GM12878 (cell line): ENCODE measurements at regions not wholly inside any gene's neighbourhood (a gene's known extent, or its start where the extent isn't known, plus 50 kb on each side); places are given as distances from the start of the nearest gene placed in this dataset.

Source experiments
- ATAC-seq: fragments of 200-7000 bp; cut with Tn5 transposase; 3 replicates; pipeline ENCODE4 v1.9.1; 2020; ENCODE audit warnings: mild to moderate bottlenecking, moderate library complexity
- BruUV-seq: library from RNA; stranded (reverse); fragments of 400-500 nt; replicated peaks from 2 replicates; lab custom pipeline; 2021; lab: Mats Ljungman, UMichigan
- CTCF ChIA-PET: fragments of 300-600 bp; sonication (Branson Sonifier 250); formaldehyde crosslinking; extraction: SDS; loops from one replicate; lab custom pipeline; 2021; ENCODE audit warnings: inconsistent platforms; lab: Yijun Ruan, JAX
- POLR2A ChIA-PET: fragments of 350-600 bp; formaldehyde crosslinking; extraction: SDS; loops from one replicate; lab custom pipeline; 2021; ENCODE audit warnings: inconsistent platforms; lab: Charles Lee
- RAD21 ChIA-PET: fragments of 300-600 bp; sonication (Branson Sonifier 250); formaldehyde crosslinking; loops from one replicate; lab custom pipeline; 2023; ENCODE audit warnings: antibody characterized with exemption; ENCODE audit not compliant: unreplicated experiment; lab: Charles Lee
- SMC1A ChIA-PET: fragments of 300-600 bp; sonication (Branson Sonifier 250); formaldehyde crosslinking; loops from one replicate; lab custom pipeline; 2023; ENCODE audit not compliant: unreplicated experiment, uncharacterized antibody; lab: Charles Lee
- DNase-seq: peaks from one replicate; pipeline ENCODE4 v3.0.0-alpha.2; 2011; ENCODE audit warnings: low read depth, low spot score
- FAIRE-seq: peaks from 3 replicates; lab custom pipeline; 2011; peaks lifted over from hg19 to GRCh38; lab: Jason Lieb, UNC
- H2AFZ ChIP-seq: 2 replicates; pipeline ENCODE4 v1.6.0; 2011; ENCODE audit warnings: low read depth, low read length, control low read depth; ENCODE audit not compliant: control insufficient read depth
- H3K27ac ChIP-seq: 2 replicates; pipeline ENCODE4 v1.5.1; 2011; ENCODE audit warnings: control low read depth; ENCODE audit not compliant: control insufficient read depth, insufficient read depth
- H3K27me3 ChIP-seq, 2 experiments: replicated peaks in 1 of 2; 2 replicates each; pipeline versions ENCODE4 v1.6.0 to v1.6.1; 2011; ENCODE audit warnings: low read length in 1 of 2; ENCODE audit not compliant: control insufficient read depth in 2 of 2, insufficient read depth in 2 of 2
- H3K36me3 ChIP-seq, 2 experiments: 2 replicates each; pipeline ENCODE4 v1.5.1; 2011; ENCODE audit warnings: low read length in 1 of 2; ENCODE audit not compliant: control insufficient read depth in 2 of 2, insufficient read depth in 2 of 2
- H3K4me1 ChIP-seq: 2 replicates; pipeline ENCODE4 v1.6.1; 2011; ENCODE audit warnings: mild to moderate bottlenecking, low read length, moderate library complexity, mixed read lengths; ENCODE audit not compliant: control insufficient read depth, insufficient read depth
- H3K4me2 ChIP-seq: 2 replicates; pipeline ENCODE4 v1.6.0; 2011; ENCODE audit warnings: control low read depth; ENCODE audit not compliant: control insufficient read depth, insufficient read depth
- H3K4me3 ChIP-seq: fragments of 200-600 bp; sonication (generic); 2 replicates; pipeline ENCODE4 v1.5.1; 2016
- H3K79me2 ChIP-seq: 2 replicates; pipeline ENCODE4 v1.6.0; 2011; ENCODE audit warnings: low read length; ENCODE audit not compliant: control insufficient read depth, insufficient read depth
- H3K9ac ChIP-seq: 2 replicates; pipeline ENCODE4 v1.8.0; 2011; ENCODE audit warnings: low read length, control low read depth, mixed read lengths; ENCODE audit not compliant: control insufficient read depth, insufficient read depth
- H3K9me3 ChIP-seq: replicated peaks from 3 replicates; pipeline ENCODE4 v1.5.1; 2011; ENCODE audit warnings: mild to moderate bottlenecking, low read length; ENCODE audit not compliant: control insufficient read depth, insufficient read depth
- H4K20me1 ChIP-seq: 2 replicates; pipeline ENCODE4 v1.6.0; 2011; ENCODE audit not compliant: control insufficient read depth, insufficient read depth
- CBX3 ChIP-seq: fragments of 200-600 bp; sonication (generic); IDR thresholded peaks from 2 replicates; pipeline ENCODE4 v1.6.1; 2016; ENCODE audit warnings: low read depth, borderline replicate concordance
- IRF4 ChIP-seq: IDR thresholded peaks from 2 replicates; pipeline ENCODE4 v1.6.1; 2011; ENCODE audit warnings: low read depth, low read length
- IRF5 ChIP-seq: fragments of 450-650 bp; IDR thresholded peaks from 2 replicates; pipeline ENCODE4 v1.6.1; 2017; ENCODE audit warnings: borderline replicate concordance
- KDM1A ChIP-seq: fragments of 200-600 bp; sonication (generic); IDR thresholded peaks from 2 replicates; pipeline ENCODE4 v1.6.1; 2016; ENCODE audit warnings: borderline replicate concordance
- LARP7 ChIP-seq: fragments of 450-650 bp; IDR thresholded peaks from 2 replicates; pipeline ENCODE4 v1.6.1; 2017; ENCODE audit warnings: mild to moderate bottlenecking
- NR2C2 ChIP-seq: IDR thresholded peaks from 2 replicates; pipeline ENCODE4 v1.6.1; 2011; ENCODE audit warnings: borderline replicate concordance, low read depth; ENCODE audit not compliant: control insufficient read depth, insufficient read length
- RAD51 ChIP-seq: fragments of 450-650 bp; IDR thresholded peaks from 2 replicates; pipeline ENCODE4 v1.6.1; 2016; ENCODE audit warnings: moderate library complexity, mild to moderate bottlenecking, inconsistent platforms
- RB1 ChIP-seq: fragments of 450-650 bp; formaldehyde crosslinking; IDR thresholded peaks from 2 replicates; pipeline ENCODE4 v1.6.1; 2017; ENCODE audit warnings: mild to moderate bottlenecking, borderline replicate concordance
- RBBP5 ChIP-seq: fragments of 200-600 bp; sonication (generic); conservative IDR thresholded peaks from 2 replicates; pipeline ENCODE4 v1.6.1; 2016
- SUPT20H ChIP-seq: IDR thresholded peaks from 2 replicates; pipeline ENCODE4 v1.6.1; 2011; ENCODE audit warnings: low read depth, mild to moderate bottlenecking, low read length, moderate library complexity, borderline replicate concordance; ENCODE audit not compliant: control insufficient read depth
- TCF3 ChIP-seq: IDR thresholded peaks from 2 replicates; pipeline ENCODE4 v1.6.1; 2012; ENCODE audit warnings: low read depth, mild to moderate bottlenecking, low read length, borderline replicate concordance; ENCODE audit not compliant: insufficient read depth
- TCF7 ChIP-seq: IDR thresholded peaks from 2 replicates; pipeline ENCODE4 v1.6.1; 2014; ENCODE audit warnings: antibody characterized with exemption, borderline replicate concordance
- ZNF384 ChIP-seq: IDR thresholded peaks from 2 replicates; pipeline ENCODE4 v1.6.1; 2012; ENCODE audit warnings: low read depth, mild to moderate bottlenecking, low read length, improper control_type of control experiment, borderline replicate concordance
- ZNF622 ChIP-seq: fragments of 450-650 bp; IDR thresholded peaks from 2 replicates; pipeline ENCODE4 v1.6.1; 2017; ENCODE audit warnings: mild to moderate bottlenecking, inconsistent platforms
- WGBS: methylation state at CpG from one replicate; pipeline ENCODE4 v1.1.6; 2016; ENCODE audit warnings: low lambda C conversion rate; ENCODE audit not compliant: insufficient replicate concordance, insufficient coverage; ENCODE audit errors: missing lambda C conversion rate; 5-methylcytosine and 5-hydroxymethylcytosine counted together
- in situ Hi-C: fragments of 300-500 bp; cut with MboI; formaldehyde crosslinking; loops from 9 replicates; pipeline ENCODE4 v1.14.3; 2018; ENCODE audit warnings: mixed read lengths
- intact Hi-C: fragments of 100-400 bp; cut with micrococcal nuclease; formaldehyde crosslinking; loops from one replicate; pipeline ENCODE4 v1.14.2; 2022; ENCODE audit not compliant: unreplicated experiment
- TF ChIP-seq, protein P1 (sequence below): fragments of 450-650 bp; IDR thresholded peaks from 2 replicates; pipeline ENCODE4 v1.6.1; 2017; ENCODE audit warnings: mild to moderate bottlenecking, moderate library complexity

DNA sequence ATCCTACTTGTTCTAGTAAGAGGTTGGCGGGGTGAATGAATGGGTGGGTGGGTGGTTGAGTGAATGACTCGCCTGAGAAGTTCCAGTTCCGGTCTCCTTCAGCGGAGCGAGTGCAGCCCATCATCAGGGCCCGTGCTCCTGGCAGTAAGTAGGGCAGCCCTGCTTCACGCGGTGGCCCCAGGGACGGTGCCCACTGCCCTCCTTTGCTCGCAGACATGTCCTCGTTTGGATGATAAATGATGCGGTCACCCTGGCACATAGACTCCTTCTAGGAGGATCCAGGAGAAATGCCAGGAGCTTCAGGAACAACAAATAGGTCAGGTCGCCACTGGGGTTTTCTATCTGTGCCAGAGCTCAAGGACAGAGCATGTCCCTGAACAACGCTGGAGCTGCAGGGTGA, 370.8 kb downstream of the CTTN start:
- H3K79me2 ChIP-seq: no peaks in the 10 kb centered on the region
- FAIRE-seq (no peak), ATAC-seq (no peak), DNase-seq (no peak)
- H3K9me3 ChIP-seq: no peaks in the 10 kb centered on the region; the same call in 1 of the 3 replicates
- no peaks in the 10 kb centered on the region for H3K27me3 ChIP-seq
- 34% methylated on average over 13 of the region's 14 CpGs for WGBS
- H3K4me1 ChIP-seq: no peaks in the 10 kb centered on the region
- no peak overlapping the region for H3K9ac ChIP-seq
- H3K4me3 ChIP-seq: no peak overlapping the region
- SMC1A ChIA-PET: no interaction called here
- intact Hi-C loops (no loop called here), in situ Hi-C loops (no loop called here)
- H3K4me2 ChIP-seq: no peak overlapping the region
- no peaks in the 10 kb centered on the region for H3K36me3 ChIP-seq
- no TSS peak for BruUV-seq
- no peaks in the 10 kb centered on the region for H4K20me1 ChIP-seq
- H2AFZ ChIP-seq: no peak overlapping the region
- RAD21 ChIA-PET: no interaction called here
- POLR2A ChIA-PET: no interaction called here
- H3K27ac ChIP-seq: no peak overlapping the region
- no peak for TF ChIP-seq RB1
- no peak for TF ChIP-seq ZNF384
- no peak for TF ChIP-seq NR2C2
- TF ChIP-seq RBBP5: no peak
- TF ChIP-seq IRF4: no peak
- TF ChIP-seq CBX3: no peak
- no peak for TF ChIP-seq RAD51
- TF ChIP-seq, all 136 proteins: peak for 0
- CTCF ChIA-PET: no interaction called here

GRCh38 chr11:70769521-70769920, 371.2 kb downstream of the CTTN start:
- no peak for FAIRE-seq
- CTCF ChIA-PET: no interaction called here
- no peak overlapping the region for H3K4me3 ChIP-seq
- SMC1A ChIA-PET: no interaction called here
- H2AFZ ChIP-seq: no peak overlapping the region
- in situ Hi-C loops: no loop called here
- no peaks in the 10 kb centered on the region; the same call in 1 of the 3 replicates for H3K9me3 ChIP-seq
- H3K4me1 ChIP-seq: no peaks in the 10 kb centered on the region
- no peak for ATAC-seq
- H3K27ac ChIP-seq: no peak overlapping the region
- no peaks in the 10 kb centered on the region for H4K20me1 ChIP-seq
- RAD21 ChIA-PET: no interaction called here
- DNase-seq: no peak
- 40% methylated on average over 8 of the region's 8 CpGs for WGBS
- H3K36me3 ChIP-seq: no peaks in the 10 kb centered on the region
- POLR2A ChIA-PET: no interaction called here
- no TSS peak for BruUV-seq
- no peaks in the 10 kb centered on the region for H3K27me3 ChIP-seq
- no peak overlapping the region for H3K4me2 ChIP-seq
- no peak overlapping the region for H3K9ac ChIP-seq
- no peaks in the 10 kb centered on the region for H3K79me2 ChIP-seq
- intact Hi-C loops: no loop called here
- TF ChIP-seq SUPT20H (no peak), TCF7 (no peak), KDM1A (no peak), IRF5 (no peak), ZNF622 (no peak), LARP7 (no peak), TCF3 (no peak), RBBP5 (no peak)
- TF ChIP-seq, protein P1, sequence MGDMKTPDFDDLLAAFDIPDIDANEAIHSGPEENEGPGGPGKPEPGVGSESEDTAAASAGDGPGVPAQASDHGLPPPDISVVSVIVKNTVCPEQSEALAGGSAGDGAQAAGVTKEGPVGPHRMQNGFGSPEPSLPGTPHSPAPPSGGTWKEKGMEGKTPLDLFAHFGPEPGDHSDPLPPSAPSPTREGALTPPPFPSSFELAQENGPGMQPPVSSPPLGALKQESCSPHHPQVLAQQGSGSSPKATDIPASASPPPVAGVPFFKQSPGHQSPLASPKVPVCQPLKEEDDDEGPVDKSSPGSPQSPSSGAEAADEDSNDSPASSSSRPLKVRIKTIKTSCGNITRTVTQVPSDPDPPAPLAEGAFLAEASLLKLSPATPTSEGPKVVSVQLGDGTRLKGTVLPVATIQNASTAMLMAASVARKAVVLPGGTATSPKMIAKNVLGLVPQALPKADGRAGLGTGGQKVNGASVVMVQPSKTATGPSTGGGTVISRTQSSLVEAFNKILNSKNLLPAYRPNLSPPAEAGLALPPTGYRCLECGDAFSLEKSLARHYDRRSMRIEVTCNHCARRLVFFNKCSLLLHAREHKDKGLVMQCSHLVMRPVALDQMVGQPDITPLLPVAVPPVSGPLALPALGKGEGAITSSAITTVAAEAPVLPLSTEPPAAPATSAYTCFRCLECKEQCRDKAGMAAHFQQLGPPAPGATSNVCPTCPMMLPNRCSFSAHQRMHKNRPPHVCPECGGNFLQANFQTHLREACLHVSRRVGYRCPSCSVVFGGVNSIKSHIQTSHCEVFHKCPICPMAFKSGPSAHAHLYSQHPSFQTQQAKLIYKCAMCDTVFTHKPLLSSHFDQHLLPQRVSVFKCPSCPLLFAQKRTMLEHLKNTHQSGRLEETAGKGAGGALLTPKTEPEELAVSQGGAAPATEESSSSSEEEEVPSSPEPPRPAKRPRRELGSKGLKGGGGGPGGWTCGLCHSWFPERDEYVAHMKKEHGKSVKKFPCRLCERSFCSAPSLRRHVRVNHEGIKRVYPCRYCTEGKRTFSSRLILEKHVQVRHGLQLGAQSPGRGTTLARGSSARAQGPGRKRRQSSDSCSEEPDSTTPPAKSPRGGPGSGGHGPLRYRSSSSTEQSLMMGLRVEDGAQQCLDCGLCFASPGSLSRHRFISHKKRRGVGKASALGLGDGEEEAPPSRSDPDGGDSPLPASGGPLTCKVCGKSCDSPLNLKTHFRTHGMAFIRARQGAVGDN: no peak
